H1 (cell line): ENCODE measurements at regions not wholly inside any gene's neighbourhood (a gene's known extent, or its start where the extent isn't known, plus 50 kb on each side); places are given as distances from the start of the nearest gene placed in this dataset.

Source experiments
- CTCF ChIA-PET: fragments of 300-600 bp; sonication (Branson Sonifier 250); formaldehyde crosslinking; loops from one replicate; lab custom pipeline; 2021; ENCODE audit not compliant: partially characterized antibody; lab: Charles Lee
- POLR2A ChIA-PET: fragments of 300-600 bp; sonication (Branson Sonifier 250); formaldehyde crosslinking; loops from one replicate; lab custom pipeline; 2021; ENCODE audit warnings: inconsistent platforms; ENCODE audit not compliant: partially characterized antibody; lab: Charles Lee
- DNase-seq, 2 experiments: peaks; one replicate each; pipeline versions ENCODE4 v3.0.0 to v3.0.0-alpha.2; 2010 to 2022; ENCODE audit warnings: low spot score in 2 of 2, low read depth in 1 of 2, mixed read lengths in 1 of 2
- FAIRE-seq: peaks from 2 replicates; lab custom pipeline; 2011; peaks lifted over from hg19 to GRCh38; lab: Jason Lieb, UNC
- H2AFZ ChIP-seq: 2 replicates; pipeline ENCODE4 v1.8.1; 2012; ENCODE audit warnings: low read length, inconsistent platforms
- H2AK5ac ChIP-seq: 2 replicates; pipeline ENCODE4 v1.6.1; 2013; ENCODE audit warnings: low read depth, low read length
- H2BK120ac ChIP-seq: replicated peaks from 2 replicates; pipeline ENCODE3; 2013; ENCODE audit warnings: low read depth, low read length, inconsistent platforms
- H2BK12ac ChIP-seq: 2 replicates; pipeline ENCODE4 v1.6.1; 2013; ENCODE audit warnings: low read depth, low read length
- H2BK15ac ChIP-seq: 2 replicates; pipeline ENCODE4 v1.6.1; 2013; ENCODE audit warnings: low read length
- H2BK20ac ChIP-seq: 2 replicates; pipeline ENCODE4 v1.6.1; 2013; ENCODE audit warnings: low read length
- H2BK5ac ChIP-seq: 2 replicates; pipeline ENCODE4 v1.6.1; 2013; ENCODE audit warnings: low read depth, low read length
- H3K14ac ChIP-seq: 2 replicates; pipeline ENCODE4 v1.6.1; 2013; ENCODE audit warnings: inconsistent platforms; ENCODE audit not compliant: insufficient read length
- H3K18ac ChIP-seq: 2 replicates; pipeline ENCODE4 v1.6.1; 2013; ENCODE audit warnings: low read length; ENCODE audit errors: extremely low read depth
- H3K23ac ChIP-seq: 2 replicates; pipeline ENCODE4 v1.6.1; 2013; ENCODE audit warnings: inconsistent platforms; ENCODE audit not compliant: insufficient read length
- H3K23me2 ChIP-seq: 2 replicates; pipeline ENCODE4 v1.6.1; 2013; ENCODE audit warnings: low read depth, low read length
- H3K27ac ChIP-seq: 2 replicates; pipeline ENCODE4 v1.6.1; 2011; ENCODE audit warnings: low read depth, low read length, inconsistent platforms
- H3K27me3 ChIP-seq, 4 experiments: replicated peaks in 1 of 4; 1 replicate in 1 of 4; 2 replicates in 3 of 4; pipeline versions ENCODE4 v1.6.1 to v1.8.1; 2011 to 2013; ENCODE audit warnings: low read length in 3 of 4, mild to moderate bottlenecking in 3 of 4, inconsistent platforms in 2 of 4, mixed read lengths in 2 of 4, moderate library complexity in 1 of 4; ENCODE audit not compliant: control insufficient read depth in 3 of 4, insufficient read depth in 3 of 4; ENCODE audit errors: extremely low read depth in 1 of 4
- H3K36me3 ChIP-seq, 4 experiments: 2 replicates each; pipeline versions ENCODE4 v1.6.1 to v1.8.1; 2011 to 2013; ENCODE audit warnings: mild to moderate bottlenecking in 4 of 4, low read length in 3 of 4, moderate library complexity in 2 of 4, control low read depth in 1 of 4, inconsistent platforms in 1 of 4; ENCODE audit not compliant: insufficient read depth in 4 of 4, control insufficient read depth in 2 of 4
- H3K4ac ChIP-seq: replicated peaks from 2 replicates; pipeline ENCODE3; 2013; ENCODE audit warnings: low read length, low read depth, mixed read lengths, inconsistent platforms; ENCODE audit not compliant: insufficient read length
- H3K4me1 ChIP-seq, 4 experiments: replicated peaks in 1 of 4; 1 replicate in 1 of 4; 2 replicates in 3 of 4; pipeline versions ENCODE4 v1.6.1 to v1.8.1; 2011 to 2013; ENCODE audit warnings: low read length in 3 of 4, inconsistent platforms in 2 of 4, mixed read lengths in 1 of 4; ENCODE audit not compliant: insufficient read depth in 4 of 4, control insufficient read depth in 3 of 4
- H3K4me2 ChIP-seq, 2 experiments: 2 replicates each; pipeline versions ENCODE4 v1.6.1 to v1.8.1; 2011 to 2013; ENCODE audit warnings: low read depth in 2 of 2, low read length in 2 of 2, control low read depth in 1 of 2, inconsistent platforms in 1 of 2, mild to moderate bottlenecking in 1 of 2; ENCODE audit not compliant: insufficient read depth in 1 of 2
- H3K4me3 ChIP-seq, 4 experiments: fragments of 200-600, 300-600 bp in 1 of 4; sonication (generic), shearing (Covaris generic), sonication (Bioruptor Twin) in 1 of 4; 2 replicates each; pipeline versions ENCODE4 v1.5.1 to v1.8.1; 2011 to 2016; ENCODE audit warnings: low read length in 4 of 4, low read depth in 3 of 4, control low read depth in 2 of 4, inconsistent platforms in 2 of 4, mild to moderate bottlenecking in 2 of 4, mixed read lengths in 1 of 4, moderate library complexity in 1 of 4; ENCODE audit not compliant: insufficient read depth in 2 of 4; ENCODE audit errors: extremely low read depth in 1 of 4
- H3K56ac ChIP-seq: replicated peaks from 2 replicates; pipeline ENCODE3; 2013; ENCODE audit warnings: low read depth, mild to moderate bottlenecking, mixed read lengths, low read length, inconsistent platforms; ENCODE audit not compliant: insufficient read length
- H3K79me1 ChIP-seq: 2 replicates; pipeline ENCODE4 v1.6.1; 2013; ENCODE audit warnings: low read depth, low read length, control low read depth
- H3K79me2 ChIP-seq, 2 experiments: 2 replicates each; pipeline versions ENCODE4 v1.6.1 to v1.8.1; 2012 to 2013; ENCODE audit warnings: low read length in 2 of 2, mild to moderate bottlenecking in 2 of 2, inconsistent platforms in 1 of 2; ENCODE audit not compliant: insufficient read depth in 2 of 2, control insufficient read depth in 1 of 2
- H3K9ac ChIP-seq, 4 experiments: replicated peaks in 1 of 4; 1 replicate in 1 of 4; 2 replicates in 3 of 4; pipeline versions ENCODE4 v1.6.1 to v1.8.1; 2011 to 2013; ENCODE audit warnings: low read depth in 3 of 4, low read length in 3 of 4, control low read depth in 2 of 4, mild to moderate bottlenecking in 2 of 4, moderate library complexity in 2 of 4, inconsistent platforms in 1 of 4; ENCODE audit errors: extremely low read depth in 1 of 4
- H3K9me3 ChIP-seq, 2 experiments: 2 replicates each; pipeline versions ENCODE4 v1.6.1 to v1.8.1; 2012 to 2013; ENCODE audit warnings: mild to moderate bottlenecking in 2 of 2, moderate library complexity in 2 of 2, control low read depth in 1 of 2, inconsistent platforms in 1 of 2, low read depth in 1 of 2, low read length in 1 of 2, mixed read lengths in 1 of 2; ENCODE audit not compliant: insufficient read depth in 2 of 2
- H4K20me1 ChIP-seq, 2 experiments: replicated peaks in 1 of 2; 2 replicates each; pipeline versions ENCODE3 to v1.8.1; 2011 to 2013; ENCODE audit warnings: inconsistent platforms in 2 of 2, low read length in 2 of 2, mild to moderate bottlenecking in 1 of 2; ENCODE audit not compliant: insufficient read depth in 2 of 2, control insufficient read depth in 1 of 2
- H4K5ac ChIP-seq: 2 replicates; pipeline ENCODE4 v1.6.1; 2013; ENCODE audit warnings: low read length, low read depth, mixed read lengths, inconsistent platforms; ENCODE audit not compliant: insufficient read length
- H4K8ac ChIP-seq: 2 replicates; pipeline ENCODE4 v1.8.0; 2013; ENCODE audit warnings: mild to moderate bottlenecking, moderate library complexity, low read length, inconsistent platforms; ENCODE audit not compliant: insufficient read depth; ENCODE audit errors: extremely low read depth
- H4K91ac ChIP-seq: replicated peaks from 2 replicates; pipeline ENCODE3; 2013; ENCODE audit warnings: low read length, mixed read lengths, inconsistent platforms; ENCODE audit not compliant: insufficient read length
- CHD1 ChIP-seq: IDR thresholded peaks from 2 replicates; pipeline ENCODE4 v1.6.1; 2012; ENCODE audit warnings: low read depth, low read length, improper control_type of control experiment
- CREB1 ChIP-seq: IDR thresholded peaks from 2 replicates; pipeline ENCODE4 v1.6.1; 2012; ENCODE audit warnings: inconsistent platforms
- E2F6 ChIP-seq: IDR thresholded peaks from 2 replicates; pipeline ENCODE4 v1.6.1; 2012; ENCODE audit warnings: inconsistent platforms
- HDAC2 ChIP-seq, 2 experiments: fragments of 300-600 bp in 1 of 2; sonication (generic) in 1 of 2; IDR thresholded peaks; 2 replicates each; pipeline ENCODE4 v1.6.1; 2011 to 2012; ENCODE audit warnings: low read depth in 2 of 2, low read length in 2 of 2, mild to moderate bottlenecking in 2 of 2, moderate library complexity in 2 of 2, borderline replicate concordance in 1 of 2, inconsistent platforms in 1 of 2
- KDM1A ChIP-seq: fragments of 200-600, 300-600 bp; sonication (generic); IDR thresholded peaks from 2 replicates; pipeline ENCODE4 v1.7.1; 2016; ENCODE audit warnings: mild to moderate bottlenecking, low read length, borderline replicate concordance
- KDM4A ChIP-seq: IDR thresholded peaks from one replicate; pipeline ENCODE4 v1.7.1; 2012; ENCODE audit warnings: low read depth, mild to moderate bottlenecking, moderate library complexity, low read length, inconsistent platforms; ENCODE audit not compliant: severe bottlenecking
- RFX5 ChIP-seq: IDR thresholded peaks from 2 replicates; pipeline ENCODE4 v1.6.1; 2011; ENCODE audit warnings: low read depth, low read length, improper control_type of control experiment, borderline replicate concordance
- RNF2 ChIP-seq: fragments of 200-900, 300-1000 bp; sonication (generic); IDR thresholded peaks from 2 replicates; pipeline ENCODE4 v1.7.1; 2016; ENCODE audit warnings: borderline replicate concordance, low read depth, mild to moderate bottlenecking, antibody characterized with exemption, low read length; ENCODE audit not compliant: poor library complexity, severe bottlenecking; ENCODE audit errors: missing control alignments
- SP4 ChIP-seq: IDR thresholded peaks from 2 replicates; pipeline ENCODE4 v1.6.1; 2012; ENCODE audit warnings: low read length, inconsistent platforms
- TAF1 ChIP-seq: IDR thresholded peaks from 2 replicates; pipeline ENCODE4 v1.6.1; 2011; ENCODE audit warnings: mild to moderate bottlenecking, low read depth, low read length
- TBP ChIP-seq: IDR thresholded peaks from 2 replicates; pipeline ENCODE4 v1.6.1; 2011; ENCODE audit warnings: low read depth, low read length, improper control_type of control experiment
- TEAD4 ChIP-seq: IDR thresholded peaks from 2 replicates; pipeline ENCODE4 v1.6.1; 2012; ENCODE audit warnings: low read depth, low read length, inconsistent platforms, mixed read lengths
- WGBS, 2 experiments: shearing (Covaris generic) in 1 of 2; methylation state at CpG; one replicate each; pipeline versions ENCODE4 v1.1.6 to v1.1.7; 2013 to 2015; ENCODE audit warnings: low lambda C conversion rate in 2 of 2, mixed read lengths in 2 of 2, inconsistent platforms in 1 of 2, low coverage in 1 of 2, missing lambda C conversion rate in 1 of 2; ENCODE audit not compliant: insufficient replicate concordance in 2 of 2, insufficient coverage in 1 of 2, insufficient read length in 1 of 2; ENCODE audit errors: extremely low coverage in 1 of 2, missing lambda C conversion rate in 1 of 2; 5-methylcytosine and 5-hydroxymethylcytosine counted together

DNA sequence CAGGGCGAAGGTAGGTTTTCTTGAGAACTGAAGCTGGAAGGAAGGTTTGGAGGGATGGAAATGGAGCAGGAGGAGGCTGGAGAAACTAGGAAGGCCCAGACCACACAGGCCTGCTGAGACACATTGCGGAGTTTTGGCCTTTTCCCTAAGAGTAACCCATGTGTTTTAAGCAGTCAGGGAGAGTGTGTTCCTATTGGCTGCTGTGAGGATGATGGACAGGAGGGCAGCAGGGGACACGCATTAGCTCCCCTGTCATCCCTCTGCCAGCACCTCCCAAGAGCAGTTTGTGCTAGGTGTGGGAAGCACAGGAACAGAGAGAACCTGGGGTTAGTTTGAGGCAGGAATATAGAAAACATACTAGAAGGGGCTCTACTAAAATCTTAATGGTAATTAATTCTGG, 842.1 kb downstream of the TBC1D22A start:
- no peak overlapping the region for H2AK5ac ChIP-seq
- H3K23me2 ChIP-seq = no peaks in the 10 kb centered on the region
- no peak overlapping the region for H3K14ac ChIP-seq
- CTCF ChIA-PET = no interaction called here
- no peak overlapping the region for H3K27ac ChIP-seq
- no peak overlapping the region for H2BK15ac ChIP-seq
- H3K4me3 ChIP-seq = no peak overlapping the region
- no peak overlapping the region for H4K5ac ChIP-seq
- peaks cover 12 to 52% of the 10 kb centered on the region in 2 experiments; a peak in 2 of 4 replicates for H3K9me3 ChIP-seq
- H3K27me3 ChIP-seq = no peaks in the 10 kb centered on the region
- no peaks in the 10 kb centered on the region for H3K79me1 ChIP-seq
- POLR2A ChIA-PET = no interaction called here
- no peak overlapping the region for H4K8ac ChIP-seq
- WGBS, 2 experiments = 85% methylated on average over 3 of the region's 3 CpGs; no CpG with 5 or more reads in 1 of the 2 experiments
- no peak overlapping the region for H2AFZ ChIP-seq
- no peak overlapping the region for H3K56ac ChIP-seq
- no peaks in the 10 kb centered on the region for H3K4me1 ChIP-seq
- H3K23ac ChIP-seq = no peak overlapping the region
- DNase-seq = no peak
- H3K18ac ChIP-seq = no peak overlapping the region
- H3K9ac ChIP-seq = no peak overlapping the region
- H4K91ac ChIP-seq = no peak overlapping the region
- no peak overlapping the region for H3K4ac ChIP-seq
- no peaks in the 10 kb centered on the region for H4K20me1 ChIP-seq
- no peak overlapping the region for H2BK20ac ChIP-seq
- TF ChIP-seq TBP = no peak
- no peak for TF ChIP-seq RFX5
- TF ChIP-seq KDM1A = no peak
- TF ChIP-seq SP4 = no peak
- no peak for TF ChIP-seq TAF1
- no peak for TF ChIP-seq KDM4A
- no peak for TF ChIP-seq HDAC2 (IDR thresholded peaks at IDR 0.05; ENCODE audit: borderline replicate concordance in 1 of 2, low read depth in 2 of 2, low read length in 2 of 2)
- TF ChIP-seq CREB1 = no peak
- TF ChIP-seq E2F6 = no peak
- TF ChIP-seq RNF2 = no peak
- TF ChIP-seq CHD1 = no peak
- no peak for TF ChIP-seq TEAD4
- no peaks in the 10 kb centered on the region for H3K36me3 ChIP-seq
- no peak overlapping the region for H2BK5ac ChIP-seq
- no peak for FAIRE-seq
- no peaks in the 10 kb centered on the region for H3K79me2 ChIP-seq
- H2BK120ac ChIP-seq = no peak overlapping the region
- H2BK12ac ChIP-seq = no peak overlapping the region
- no peak overlapping the region for H3K4me2 ChIP-seq
